ENCODE measurements at regions not wholly inside any gene's neighbourhood (a gene's known extent, or its start where the extent isn't known, plus 50 kb on each side); places are given as distances from the start of the nearest gene placed in this dataset.

DNA sequence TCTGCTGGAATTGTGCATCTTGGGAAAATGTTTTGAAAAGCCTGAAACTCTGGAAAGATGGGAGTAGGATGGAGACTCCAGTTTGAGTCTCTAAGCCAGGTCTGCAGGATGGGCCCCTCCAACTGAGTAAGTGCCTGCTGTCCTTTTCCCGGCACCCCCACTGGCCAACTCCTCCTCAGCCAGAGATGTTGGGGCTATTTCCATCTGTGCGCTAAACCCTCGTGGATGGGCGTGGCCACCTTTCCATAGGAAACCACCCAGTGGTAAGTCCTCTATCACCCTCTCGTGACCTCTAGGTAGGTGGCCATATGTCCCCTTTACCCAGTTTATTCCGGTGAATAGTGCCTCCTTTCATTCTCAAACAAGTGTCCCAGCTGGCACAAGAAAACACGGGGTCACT is 250.9 kb downstream of the TOMM20 start:
- no peak overlapping the region for H3K4me3 ChIP-seq (ENCODE audit: low read depth, low read length)
- no peak for DNase-seq (ENCODE audit: low read depth)
- TF ChIP-seq, protein P1, sequence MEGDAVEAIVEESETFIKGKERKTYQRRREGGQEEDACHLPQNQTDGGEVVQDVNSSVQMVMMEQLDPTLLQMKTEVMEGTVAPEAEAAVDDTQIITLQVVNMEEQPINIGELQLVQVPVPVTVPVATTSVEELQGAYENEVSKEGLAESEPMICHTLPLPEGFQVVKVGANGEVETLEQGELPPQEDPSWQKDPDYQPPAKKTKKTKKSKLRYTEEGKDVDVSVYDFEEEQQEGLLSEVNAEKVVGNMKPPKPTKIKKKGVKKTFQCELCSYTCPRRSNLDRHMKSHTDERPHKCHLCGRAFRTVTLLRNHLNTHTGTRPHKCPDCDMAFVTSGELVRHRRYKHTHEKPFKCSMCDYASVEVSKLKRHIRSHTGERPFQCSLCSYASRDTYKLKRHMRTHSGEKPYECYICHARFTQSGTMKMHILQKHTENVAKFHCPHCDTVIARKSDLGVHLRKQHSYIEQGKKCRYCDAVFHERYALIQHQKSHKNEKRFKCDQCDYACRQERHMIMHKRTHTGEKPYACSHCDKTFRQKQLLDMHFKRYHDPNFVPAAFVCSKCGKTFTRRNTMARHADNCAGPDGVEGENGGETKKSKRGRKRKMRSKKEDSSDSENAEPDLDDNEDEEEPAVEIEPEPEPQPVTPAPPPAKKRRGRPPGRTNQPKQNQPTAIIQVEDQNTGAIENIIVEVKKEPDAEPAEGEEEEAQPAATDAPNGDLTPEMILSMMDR (IDR thresholded peaks at IDR 0.05; ENCODE audit: low read depth, low read length, missing control alignments) = no peak

DNA sequence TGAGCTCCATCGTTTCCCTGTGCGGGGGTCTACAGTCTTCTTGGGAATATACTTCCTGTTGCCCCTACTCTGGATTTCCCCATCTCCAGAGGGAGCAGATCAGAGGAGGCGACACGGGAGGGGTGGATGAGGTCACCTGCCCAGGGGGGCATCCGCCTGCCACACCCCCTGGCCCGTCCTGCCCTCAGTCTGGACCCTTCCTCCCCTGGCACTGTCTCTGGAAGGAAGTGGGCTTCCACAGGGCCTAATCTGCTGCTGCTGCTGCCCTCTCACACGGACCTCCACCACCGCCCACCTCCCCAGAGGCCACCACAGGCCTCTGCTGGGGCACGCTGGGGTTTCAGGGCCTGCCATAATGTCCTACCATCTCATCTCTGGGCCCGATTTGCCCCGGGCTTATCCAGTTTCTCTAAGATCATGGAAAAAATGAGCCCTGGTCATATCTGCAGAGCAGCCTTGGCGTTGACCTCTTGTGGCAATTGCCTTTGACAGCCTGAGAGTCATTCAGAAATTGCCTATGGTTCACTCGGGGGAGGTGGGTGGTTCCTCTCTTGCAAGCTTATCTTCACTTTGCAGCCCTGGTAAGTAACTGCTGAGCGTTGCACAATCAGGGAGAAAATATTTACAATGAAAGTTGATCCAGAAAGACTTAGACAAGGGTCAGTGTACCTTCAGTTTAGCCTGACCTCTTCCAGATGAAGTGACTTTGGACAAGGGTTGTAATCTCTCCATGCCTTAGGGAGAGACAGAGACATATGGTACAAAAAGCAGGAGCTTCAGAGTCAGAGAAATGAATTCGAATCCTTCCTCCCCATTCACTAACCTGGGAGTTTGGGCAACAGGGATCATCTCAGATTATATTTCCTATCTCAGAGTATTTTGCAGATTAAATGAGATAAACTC is 252.4 kb downstream of the TOMM20 start:
- no peak for DNase-seq (ENCODE audit: low read depth)
- H3K4me3 ChIP-seq (ENCODE audit: low read depth, low read length) = no peak overlapping the region
- TF ChIP-seq, protein P1 (IDR thresholded peaks at IDR 0.05; ENCODE audit: low read depth, low read length, missing control alignments) = no peak

GRCh38 chr1:234875328-234875952 is 253.2 kb downstream of the TOMM20 start:
- no peak for DNase-seq (ENCODE audit: low read depth)
- H3K4me3 ChIP-seq (ENCODE audit: low read depth, low read length) = no peak overlapping the region
- TF ChIP-seq, protein P1 (IDR thresholded peaks at IDR 0.05; ENCODE audit: low read depth, low read length, missing control alignments) = no peak

GRCh38 chr1:234874291-234875288 is 254.0 kb downstream of the TOMM20 start:
- DNase-seq (ENCODE audit: low read depth) = no peak
- no peak overlapping the region for H3K4me3 ChIP-seq (ENCODE audit: low read depth, low read length)
- TF ChIP-seq, protein P1 (IDR thresholded peaks at IDR 0.05; ENCODE audit: low read depth, low read length, missing control alignments) = no peak

DNA sequence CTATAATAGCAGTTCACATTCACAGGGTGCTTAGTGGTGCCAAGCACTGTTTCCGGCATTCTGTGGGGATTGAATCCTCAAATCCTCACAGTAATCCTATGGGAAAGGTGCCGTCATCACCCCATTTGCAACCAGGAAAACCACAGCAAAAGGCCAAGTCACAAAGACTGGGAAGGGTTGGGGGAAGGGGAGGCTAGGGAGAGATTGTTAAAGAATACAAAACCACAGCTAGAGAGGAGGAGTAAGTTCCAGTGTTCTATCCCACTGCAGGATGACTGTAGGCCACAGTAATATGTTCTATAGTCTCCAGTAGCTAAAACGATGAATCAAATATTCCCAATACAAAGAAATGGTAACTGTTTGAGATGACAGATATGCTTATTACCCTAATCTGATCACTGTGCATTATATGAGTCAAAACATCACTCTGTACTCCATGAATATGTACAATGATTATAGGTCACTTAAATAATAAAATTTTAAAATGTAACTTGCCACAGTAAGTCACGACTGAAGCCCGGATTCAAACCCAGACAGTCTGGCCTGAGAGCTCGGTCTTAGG is 256.8 kb downstream of the TOMM20 start:
- TF ChIP-seq, protein P1 (IDR thresholded peaks at IDR 0.05; ENCODE audit: low read depth, low read length, missing control alignments) = no peak
- H3K4me3 ChIP-seq (ENCODE audit: low read depth, low read length) = no peak overlapping the region
- DNase-seq (ENCODE audit: low read depth) = no peak

- TF ChIP-seq, protein P1 (IDR thresholded peaks at IDR 0.05; ENCODE audit: low read depth, low read length, missing control alignments) = no peak
- no peak for DNase-seq (ENCODE audit: low read depth)
- H3K4me3 ChIP-seq (ENCODE audit: low read depth, low read length) = no peak overlapping the region
These were observed 257.5 kb downstream of the TOMM20 start for GRCh38 chr1:234871039-234871709.

All from GM12864 (cell line).